Brain pericyte (primary cell): ENCODE measurements at regions not wholly inside any gene's neighbourhood (a gene's known extent, or its start where the extent isn't known, plus 50 kb on each side); places are given as distances from the start of the nearest gene placed in this dataset.
"Not testable (repeated sequence)": the region's sequence is repeated elsewhere in the genome, so short reads cannot be mapped to it uniquely, and the experiment has no call there.

Source experiments
- DNase-seq: peaks from one replicate; pipeline ENCODE4 v3.0.0-alpha.2; 2012; ENCODE audit warnings: low read depth, low spot score

DNA sequence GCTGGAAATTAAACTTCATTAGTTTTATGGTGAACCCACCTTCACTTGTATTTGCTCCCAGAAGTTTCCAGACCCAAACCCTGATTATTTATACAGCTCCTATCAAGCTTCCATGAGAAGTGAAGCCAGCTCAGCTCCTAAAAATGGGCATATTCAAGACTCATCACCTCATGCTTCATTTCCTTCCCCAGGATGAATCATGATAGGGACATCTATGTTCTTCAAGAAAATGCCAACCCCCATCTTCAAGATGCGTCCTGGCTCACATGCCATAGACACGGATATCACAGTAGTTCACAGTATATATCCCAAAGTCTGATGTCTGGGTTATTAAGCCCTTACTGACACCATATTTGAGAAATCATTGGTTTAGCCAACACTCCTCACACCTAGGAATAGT is 217.6 kb downstream of the NPR3 start:
- DNase-seq = no peak

DNA sequence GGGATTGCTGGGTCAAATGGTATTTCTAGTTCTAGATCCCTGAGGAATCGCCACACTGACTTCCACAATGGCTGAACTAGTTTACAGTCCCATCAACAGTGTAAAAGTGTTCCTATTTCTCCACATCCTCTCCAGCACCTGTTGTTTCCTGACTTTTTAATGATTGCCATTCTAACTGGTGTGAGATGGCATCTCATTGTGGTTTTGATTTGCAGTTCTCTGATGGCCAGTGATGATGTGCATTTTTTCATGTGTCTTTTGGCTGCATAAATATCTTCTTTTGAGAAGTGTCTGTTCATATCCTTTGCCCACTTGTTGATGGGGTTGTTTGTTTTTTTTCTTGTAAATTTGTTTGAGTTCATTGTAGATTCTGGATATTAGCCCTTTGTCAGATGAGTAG is 220.3 kb downstream of the NPR3 start:
- not testable (repeated sequence) for DNase-seq

DNA sequence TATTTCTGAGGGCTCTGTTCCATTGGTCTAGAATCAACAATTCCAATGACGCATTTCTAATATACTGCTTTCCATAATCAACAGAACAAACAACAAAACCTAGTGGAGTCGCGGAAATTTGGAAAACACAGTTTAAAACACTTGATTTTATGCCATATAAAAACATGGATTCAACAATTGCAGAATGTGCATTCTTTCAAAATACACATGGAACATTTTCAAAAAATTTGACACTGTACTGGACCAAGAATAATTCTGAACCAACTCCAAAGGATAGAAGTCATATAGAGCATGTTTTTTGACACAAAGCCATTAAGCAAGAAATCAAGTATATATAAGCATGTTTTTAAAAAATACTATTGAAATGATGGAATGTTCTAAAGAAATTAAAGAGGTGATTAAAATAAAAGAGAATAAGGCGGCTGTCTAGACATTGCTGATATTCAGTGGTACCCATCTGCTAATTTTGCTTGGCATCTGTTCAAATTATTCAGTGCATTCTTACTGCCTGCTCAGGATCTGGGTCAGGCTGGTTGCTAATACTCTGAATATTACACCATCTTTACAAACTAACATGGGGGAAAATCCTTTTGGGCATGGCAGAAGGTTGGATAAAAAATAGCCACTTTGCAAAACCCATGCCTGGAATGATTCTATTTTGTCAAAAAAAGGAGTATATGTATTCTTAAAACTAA is 221.3 kb downstream of the NPR3 start:
- no peak for DNase-seq

DNA sequence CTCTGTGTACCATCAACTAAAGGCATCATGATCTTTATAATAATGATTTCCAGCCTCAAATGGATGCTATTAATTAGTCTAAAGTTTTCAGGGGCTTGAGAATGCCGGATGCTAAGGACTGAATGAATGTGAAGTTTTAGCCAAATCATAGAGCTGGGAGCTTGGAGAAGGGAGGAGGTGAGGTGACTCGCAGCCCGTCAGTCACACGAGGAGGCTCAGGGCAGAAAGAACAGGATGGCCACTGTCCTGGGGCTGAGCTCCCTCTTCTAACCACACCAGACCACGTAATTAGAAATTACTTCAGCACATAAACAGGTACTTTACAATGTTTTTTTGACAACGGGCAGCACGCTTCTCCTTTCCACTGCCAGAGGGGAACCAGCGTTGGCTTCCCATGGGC is 222.6 kb downstream of the NPR3 start:
- no peak for DNase-seq

DNA sequence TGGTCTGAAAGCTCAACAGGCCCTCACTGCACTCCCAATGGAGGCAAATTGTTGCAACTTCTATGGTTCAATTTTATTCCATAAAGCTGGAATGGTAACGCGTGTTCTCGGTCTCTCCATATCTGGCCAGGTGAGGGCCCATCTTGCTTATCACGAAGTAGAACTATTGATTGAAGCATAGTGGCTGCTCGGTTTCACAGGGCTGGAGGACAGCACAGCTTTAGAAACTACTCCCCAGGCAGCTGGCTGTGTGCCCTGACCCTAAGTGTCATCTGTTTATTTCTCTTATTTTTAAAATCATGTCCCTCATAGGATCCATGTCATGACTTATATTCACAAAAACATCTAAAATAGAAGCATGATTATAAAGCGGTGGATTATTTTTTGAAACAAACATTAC is 223.4 kb downstream of the NPR3 start:
- DNase-seq = no peak

DNA sequence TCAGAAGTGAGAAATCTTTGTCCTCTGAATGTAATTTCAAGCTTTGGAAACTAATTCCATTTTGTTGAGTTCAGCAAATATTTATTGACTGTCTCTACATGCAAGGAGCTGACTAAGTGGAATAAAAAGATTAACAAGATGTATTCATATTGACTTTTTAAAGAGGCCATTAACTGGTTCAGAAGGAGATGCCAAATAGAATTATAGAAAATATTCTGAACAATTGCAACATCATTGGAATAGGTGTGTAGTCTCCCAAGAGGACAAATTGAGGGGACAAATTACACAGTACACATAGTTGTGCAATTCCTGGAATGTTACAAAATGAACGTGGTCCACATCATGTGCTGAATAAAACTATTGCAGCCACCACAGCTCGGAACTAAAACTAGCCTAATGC is 224.2 kb downstream of the NPR3 start:
- DNase-seq = no peak

DNA sequence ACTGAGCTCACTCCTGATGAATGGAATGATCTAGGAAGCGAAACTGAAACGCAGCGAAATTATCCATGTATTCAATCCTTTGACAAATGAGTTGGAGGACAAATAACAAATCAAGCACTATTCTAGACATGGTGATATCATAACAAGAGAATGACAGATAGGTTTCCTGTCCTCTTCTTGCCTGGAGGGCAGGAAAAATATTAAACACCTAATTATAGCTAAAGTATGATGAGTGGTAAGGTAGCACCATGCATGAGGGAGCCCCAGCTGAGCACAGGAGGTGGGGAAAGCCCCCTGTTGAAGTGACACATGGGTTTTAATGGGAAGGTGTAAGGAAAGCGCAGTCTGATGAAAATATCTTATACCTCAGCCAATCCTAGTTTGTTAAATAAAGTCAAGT is 225.2 kb downstream of the NPR3 start:
- no peak for DNase-seq

DNA sequence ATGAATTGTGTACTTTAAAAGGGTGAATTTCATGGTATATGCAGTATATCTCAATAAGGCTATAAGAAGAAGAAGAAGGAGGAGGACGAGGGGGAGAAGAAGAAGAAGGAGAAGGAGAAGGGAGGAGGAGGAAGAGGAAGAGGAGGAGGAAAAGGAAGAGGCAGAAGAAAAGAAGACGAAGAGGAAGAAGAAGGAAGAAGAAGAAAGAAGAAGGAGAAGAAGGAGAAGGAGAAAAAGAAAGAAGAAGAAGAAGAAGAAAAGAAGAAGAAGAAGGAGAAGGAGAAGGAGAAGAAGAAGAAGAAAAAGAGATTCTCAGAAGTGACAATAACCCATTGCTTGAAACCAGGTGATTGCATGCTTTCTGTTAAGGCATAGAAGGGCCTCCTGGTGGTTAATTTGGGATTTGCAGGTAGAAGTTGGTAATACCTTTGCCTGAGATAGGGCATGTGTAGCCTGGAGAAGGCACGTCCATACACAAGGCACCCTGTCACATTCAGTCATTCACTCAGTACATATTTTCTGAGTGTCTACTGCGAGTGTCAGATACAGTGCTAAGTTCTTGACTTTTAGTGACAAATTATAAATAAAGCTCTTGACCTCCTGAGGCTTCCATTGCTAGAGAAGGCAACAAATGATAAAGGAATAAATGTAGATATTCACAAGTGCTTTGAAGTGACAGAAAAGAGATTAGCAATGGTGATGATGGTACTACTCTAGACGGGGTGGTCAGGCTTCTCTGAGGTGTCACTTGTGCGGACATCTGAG is 231.3 kb downstream of the NPR3 start:
- DNase-seq = no peak

DNA sequence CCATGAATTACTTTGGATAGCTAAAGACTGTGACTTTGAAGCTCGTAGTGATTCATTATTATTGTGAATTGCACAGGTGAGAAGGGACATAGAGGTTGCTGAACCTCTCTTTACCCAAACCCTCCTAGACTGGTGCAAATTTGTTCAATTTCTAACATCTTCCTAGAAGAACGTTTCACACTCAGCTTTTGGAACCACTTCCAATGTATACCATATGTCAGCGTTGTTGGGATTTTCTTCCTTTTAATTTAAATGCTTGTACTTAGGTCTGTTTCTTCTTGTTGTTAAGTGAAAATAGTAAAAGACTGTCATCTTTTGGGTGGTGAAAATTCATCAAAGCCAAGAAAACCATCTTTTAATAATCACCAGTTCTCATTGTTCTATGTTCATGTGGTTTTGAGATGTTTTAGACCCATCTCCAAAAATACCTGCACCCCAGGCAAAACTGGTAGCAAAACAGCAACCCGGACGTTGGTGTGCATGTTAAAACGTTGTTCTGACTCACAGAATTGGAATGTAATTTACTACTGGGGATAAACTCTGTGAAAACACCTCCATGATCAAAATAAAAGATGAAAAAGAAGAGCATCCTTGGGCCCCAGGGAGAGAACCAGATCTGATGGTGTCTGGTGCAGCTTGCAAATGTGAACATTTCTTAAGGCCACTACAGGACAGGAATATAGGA is 238.3 kb downstream of the NPR3 start:
- no peak for DNase-seq

DNA sequence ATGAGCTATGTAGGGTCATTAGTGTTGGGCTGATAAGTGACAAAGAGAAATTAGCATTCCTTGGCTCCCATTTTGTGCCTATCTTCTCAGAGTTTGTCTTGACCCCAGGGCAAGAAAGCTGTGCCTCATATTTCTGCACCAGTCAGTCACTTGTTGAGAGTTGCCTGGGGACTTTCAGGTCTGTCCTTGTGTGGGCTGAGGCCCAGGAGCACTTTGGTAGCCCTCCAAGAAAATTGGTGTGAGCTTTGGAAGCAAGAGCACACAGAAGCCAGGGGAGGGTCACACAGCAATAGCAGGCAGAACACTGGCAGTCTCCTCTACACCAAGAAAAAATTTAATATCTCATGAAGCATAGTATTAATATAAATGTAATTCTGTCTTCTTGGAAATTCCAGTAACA is 239.9 kb downstream of the NPR3 start:
- no peak for DNase-seq

DNA sequence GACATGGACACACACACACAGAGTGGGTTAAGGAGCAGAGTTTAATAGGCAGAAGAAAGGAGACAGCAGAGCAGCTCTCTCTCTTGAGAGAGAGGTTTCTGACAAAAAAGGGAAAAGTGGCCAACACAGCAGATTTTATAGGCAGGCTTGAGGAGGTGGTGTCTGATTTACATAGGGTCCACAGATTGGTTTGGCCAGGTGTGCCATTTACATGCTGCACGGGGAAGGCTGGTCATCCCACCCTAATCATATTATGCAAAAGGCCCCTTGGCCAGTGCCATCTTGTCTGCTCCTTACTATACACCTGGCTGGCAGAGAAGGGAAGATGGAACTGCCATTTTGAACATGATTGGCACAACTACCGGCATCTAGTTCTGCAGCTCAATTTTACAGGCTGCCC is 240.8 kb downstream of the NPR3 start:
- no peak for DNase-seq

DNA sequence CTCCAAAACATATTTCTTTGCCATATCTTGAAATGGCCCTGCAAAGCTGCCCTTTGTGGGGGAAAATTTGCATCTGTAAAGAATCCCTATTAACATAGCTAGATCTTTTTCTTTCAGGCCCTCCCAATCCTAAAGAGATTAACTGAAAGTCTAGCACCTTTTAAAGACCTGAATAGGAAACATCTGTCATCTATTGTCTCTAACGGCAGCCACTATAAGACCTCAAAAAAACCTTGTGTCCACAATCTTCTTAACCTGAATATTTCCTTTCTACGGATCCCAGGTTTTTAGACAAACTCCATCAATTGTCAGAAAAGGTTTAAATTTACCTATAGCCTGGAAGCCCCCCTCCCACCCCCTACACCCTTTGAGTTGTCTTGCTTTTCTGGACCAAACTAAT is 241.3 kb downstream of the NPR3 start:
- not testable (repeated sequence) for DNase-seq

DNA sequence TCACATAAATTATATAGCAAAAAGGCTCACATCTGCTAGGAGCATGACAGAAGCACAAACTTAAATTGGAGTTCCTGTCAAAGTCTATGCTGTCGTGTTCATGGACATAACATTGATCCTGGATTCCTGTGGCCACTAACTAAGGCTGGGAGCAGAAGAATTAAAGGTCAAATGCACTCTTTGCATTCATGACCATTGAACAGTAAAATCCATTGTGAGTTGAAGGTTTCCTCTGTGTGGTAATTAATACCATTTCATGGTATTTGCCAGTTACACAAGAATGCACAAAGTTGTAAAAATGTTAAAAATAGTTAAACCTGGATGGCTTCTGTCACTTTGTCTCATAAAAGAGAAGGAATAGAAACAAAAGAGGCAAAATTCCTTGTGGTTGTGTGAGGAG is 242.6 kb downstream of the NPR3 start:
- DNase-seq = no peak

DNA sequence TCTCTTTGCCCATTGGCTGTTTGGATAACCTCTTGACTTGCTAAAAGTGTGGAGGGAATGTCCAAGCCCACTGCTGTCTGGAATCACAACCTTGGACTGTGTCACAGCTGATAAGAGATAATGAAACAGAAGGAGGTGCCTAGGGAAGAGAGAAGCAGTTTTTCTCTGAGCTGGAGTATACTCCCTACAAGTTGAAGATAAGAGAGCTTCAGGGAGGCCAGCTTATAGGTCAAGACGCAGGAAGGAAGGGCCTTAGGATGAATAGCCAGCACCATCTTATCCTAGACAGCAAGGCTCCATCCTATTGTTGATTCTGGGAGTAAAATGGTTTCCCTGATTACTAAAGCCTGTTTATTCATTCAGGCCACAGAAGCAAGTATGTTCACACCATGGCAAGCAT is 244.7 kb downstream of the NPR3 start:
- DNase-seq = no peak

DNA sequence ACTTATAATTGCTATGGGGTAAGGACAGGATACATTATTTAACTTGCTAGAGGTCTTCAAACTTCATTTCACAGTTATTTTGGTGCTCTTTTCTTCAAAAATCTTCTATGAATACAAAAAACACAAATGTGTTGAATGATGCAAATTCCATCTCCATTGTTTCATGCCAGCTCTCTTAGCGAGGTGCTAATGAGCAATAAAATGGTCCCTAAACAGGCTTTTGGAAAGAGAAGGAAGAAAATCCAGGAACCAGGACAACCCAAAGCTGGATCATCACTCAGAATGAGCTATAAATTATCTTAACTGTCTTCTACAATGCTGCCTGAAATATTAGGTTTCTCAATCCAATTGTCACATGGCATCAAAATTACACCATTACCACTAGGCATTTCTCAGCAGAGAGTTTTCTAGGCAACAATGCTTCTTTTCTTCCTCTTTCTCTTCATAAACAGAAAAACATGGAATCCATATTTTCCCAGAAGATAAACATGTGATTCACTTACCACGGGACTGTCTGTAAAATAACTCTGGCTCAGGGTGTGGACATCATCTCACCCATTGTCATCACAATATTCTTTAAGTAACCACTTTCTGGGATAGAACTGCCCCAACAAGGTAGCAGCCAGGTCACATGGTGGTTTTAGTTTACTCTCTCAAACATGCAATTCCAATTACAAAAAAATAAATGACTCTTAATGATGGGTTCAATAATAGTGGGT is 249.4 kb downstream of the NPR3 start:
- DNase-seq = no peak

DNA sequence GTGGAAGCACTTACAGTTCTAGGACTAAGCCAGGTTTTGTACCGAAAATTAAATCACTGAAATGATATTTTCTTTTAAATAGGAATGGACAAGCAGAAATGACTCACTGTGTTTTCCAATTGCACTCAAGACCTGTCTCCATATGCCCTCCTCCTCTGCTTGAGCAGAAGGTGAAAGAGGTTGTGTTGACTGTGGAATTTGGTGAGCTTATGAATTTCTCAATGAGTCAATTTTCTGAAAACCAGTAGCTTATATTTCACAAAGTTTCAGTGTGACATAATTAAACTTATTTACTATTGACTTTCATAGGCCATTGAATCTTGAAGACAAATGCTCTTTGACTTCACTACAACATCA is 249.9 kb downstream of the NPR3 start:
- DNase-seq = no peak

DNA sequence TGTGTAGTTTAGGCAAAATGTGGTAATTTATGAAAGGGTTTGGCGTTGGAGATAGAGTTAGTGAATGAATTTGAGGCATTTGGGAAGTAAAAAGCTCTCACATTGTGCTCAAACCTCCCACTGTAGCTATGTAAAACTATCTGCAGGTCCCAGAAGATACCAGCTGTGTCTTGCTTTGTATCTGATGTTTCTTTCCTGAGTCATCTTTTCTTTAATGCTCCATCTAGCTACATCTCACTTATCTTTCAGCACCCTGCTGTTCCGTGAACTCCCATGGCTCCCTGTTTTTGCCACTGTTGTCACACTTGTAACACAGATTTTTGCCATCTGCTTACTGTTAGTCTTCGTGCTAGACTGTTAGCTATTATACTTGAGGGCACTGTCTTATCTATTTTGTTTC is 253.1 kb downstream of the NPR3 start:
- DNase-seq = no peak

DNA sequence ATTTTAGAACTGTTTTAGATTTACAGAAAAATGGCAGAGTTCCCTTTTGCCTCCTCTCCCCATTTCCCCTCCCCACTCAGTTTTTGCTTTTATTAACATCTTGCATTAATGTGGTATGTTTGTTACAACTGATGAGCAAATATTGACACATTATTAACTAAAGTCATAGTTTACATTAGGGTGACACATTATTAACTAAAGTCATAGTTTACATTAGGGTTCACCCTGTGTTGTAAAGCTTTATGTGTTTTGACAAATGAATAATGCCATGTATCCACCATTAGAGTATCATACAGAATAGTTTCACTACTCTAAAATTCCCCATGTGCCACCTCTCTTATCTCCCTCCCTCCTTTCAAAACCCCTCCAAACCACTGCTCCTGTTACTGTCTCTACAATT is 262.5 kb downstream of the NPR3 start:
- DNase-seq = no peak

DNA sequence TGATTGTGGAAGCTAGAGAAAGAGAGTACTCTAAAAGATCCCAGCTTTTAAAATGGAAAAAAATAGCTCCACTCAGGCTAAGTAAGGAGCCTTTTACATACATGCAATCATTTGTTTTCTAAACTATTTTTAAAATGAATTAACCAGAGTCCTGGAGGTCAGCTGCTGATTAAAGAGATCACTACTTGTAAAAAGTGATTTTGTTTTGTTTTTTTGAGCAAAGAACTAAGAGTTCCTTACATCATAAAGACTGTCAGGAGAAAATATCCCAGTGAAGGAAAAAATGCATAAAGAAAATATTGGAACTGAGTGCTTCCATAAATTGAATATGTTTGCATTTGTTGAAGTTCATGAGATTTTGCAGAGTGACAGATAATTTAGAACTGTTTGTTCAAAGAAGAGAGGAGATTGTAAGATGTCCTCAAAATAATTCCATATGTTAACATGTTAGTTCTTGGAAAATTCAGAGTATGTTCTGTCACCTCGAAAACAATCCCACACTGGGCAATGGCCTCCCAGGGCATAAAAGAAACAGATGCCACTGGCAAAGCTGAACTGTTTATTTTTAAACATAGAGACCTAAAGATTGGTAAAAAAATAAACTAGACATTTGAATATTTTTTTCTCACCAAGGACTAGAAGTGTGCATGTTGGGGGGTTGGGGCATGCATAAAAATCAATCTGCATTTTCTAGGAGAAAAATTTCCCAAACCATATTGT is 264.7 kb downstream of the NPR3 start:
- DNase-seq = no peak

DNA sequence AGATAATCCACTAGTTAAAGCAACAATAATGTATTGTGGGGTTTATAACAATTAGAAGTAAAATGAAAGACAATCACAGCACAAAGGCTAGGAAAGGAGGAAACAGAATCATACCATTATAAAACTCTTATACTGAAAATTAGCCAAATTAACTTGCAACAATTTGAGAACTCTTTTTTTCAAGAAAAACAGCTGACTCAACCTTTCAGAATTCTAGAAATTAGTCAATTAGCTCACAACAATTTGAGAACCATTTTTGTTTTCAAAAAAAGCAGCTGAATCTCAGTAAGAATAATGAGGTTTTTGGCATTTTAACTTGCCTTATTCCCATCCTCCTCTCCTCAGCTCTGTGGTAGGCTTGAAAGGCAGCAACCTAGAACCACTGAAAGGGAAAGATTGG is 269.9 kb downstream of the NPR3 start:
- DNase-seq = no peak

DNA sequence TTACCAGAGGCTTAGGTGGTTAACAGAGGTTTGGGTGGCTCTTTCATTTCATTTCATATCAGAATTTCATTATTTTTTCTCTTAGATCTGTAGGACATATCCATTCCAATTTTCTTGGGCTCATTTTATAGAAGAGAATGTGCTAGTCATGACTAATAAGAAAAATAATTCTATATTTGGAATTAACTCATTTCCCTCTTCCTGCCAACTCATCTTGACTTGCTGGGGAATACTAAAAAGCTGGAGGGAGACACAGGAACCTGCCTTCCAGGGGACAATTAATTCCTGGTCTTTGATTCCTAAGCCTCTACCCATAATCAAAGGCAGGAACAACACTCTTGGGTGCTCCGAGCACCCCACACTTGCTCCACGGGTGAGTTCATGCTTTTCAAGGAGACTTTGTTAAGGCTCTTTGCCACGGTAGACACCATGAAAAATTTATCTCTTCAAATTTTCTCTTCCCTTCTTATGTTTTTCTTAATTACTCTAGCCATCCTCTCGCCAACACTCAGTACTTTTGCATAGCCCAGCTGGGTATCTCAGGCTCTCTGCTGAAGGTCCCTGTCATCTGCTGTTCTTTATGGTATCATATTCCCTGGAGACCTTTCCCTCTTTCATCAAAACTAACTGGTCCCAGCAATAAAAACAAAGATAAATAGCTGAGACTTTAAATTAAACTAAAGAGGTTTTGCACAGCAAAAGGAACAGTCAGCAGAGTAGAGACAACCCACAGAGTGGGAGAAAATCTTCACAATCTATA is 273.9 kb downstream of the NPR3 start:
- DNase-seq = no peak
